ENCODE measurements at regions not wholly inside any gene's neighbourhood (a gene's known extent, or its start where the extent isn't known, plus 50 kb on each side); places are given as distances from the start of the nearest gene placed in this dataset.

DNA sequence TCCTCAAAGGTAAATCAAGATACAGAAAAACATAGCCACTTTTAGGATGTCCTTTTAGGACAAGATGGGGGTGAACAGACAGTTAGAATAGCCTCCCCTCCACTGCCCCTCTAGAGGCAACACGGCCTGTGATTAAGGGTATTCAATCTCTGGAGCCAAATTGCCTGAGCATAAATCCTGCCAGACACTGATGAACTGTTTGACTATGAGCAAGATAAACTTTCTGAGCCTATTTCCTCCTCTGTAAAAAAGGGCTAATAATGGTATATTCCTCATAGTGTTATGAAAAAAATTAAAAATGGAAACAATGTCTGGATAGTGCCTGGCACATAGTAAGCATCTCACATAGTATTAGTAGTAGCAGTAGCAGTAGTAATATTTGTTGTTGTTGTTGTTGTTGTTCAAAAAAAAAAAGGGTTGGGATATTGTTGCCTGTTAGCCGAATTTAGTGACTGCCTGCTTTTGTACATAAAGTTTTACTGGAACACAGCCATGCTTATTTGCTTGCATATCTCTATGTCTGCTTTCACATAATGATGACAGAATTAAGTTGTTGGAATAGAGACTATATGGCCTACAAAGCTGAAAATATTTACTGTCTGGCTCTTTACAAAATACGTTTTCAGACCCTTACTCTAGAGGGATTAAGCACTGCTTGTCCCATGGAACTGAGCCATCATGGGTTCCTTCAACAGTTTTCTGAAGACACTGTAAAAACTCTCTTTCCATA lies 536.3 kb downstream of the TLE4 start:
- TF ChIP-seq, protein P1, sequence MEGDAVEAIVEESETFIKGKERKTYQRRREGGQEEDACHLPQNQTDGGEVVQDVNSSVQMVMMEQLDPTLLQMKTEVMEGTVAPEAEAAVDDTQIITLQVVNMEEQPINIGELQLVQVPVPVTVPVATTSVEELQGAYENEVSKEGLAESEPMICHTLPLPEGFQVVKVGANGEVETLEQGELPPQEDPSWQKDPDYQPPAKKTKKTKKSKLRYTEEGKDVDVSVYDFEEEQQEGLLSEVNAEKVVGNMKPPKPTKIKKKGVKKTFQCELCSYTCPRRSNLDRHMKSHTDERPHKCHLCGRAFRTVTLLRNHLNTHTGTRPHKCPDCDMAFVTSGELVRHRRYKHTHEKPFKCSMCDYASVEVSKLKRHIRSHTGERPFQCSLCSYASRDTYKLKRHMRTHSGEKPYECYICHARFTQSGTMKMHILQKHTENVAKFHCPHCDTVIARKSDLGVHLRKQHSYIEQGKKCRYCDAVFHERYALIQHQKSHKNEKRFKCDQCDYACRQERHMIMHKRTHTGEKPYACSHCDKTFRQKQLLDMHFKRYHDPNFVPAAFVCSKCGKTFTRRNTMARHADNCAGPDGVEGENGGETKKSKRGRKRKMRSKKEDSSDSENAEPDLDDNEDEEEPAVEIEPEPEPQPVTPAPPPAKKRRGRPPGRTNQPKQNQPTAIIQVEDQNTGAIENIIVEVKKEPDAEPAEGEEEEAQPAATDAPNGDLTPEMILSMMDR (conservative IDR thresholded peaks at IDR 0.05; ENCODE audit: low read length) = no peak
- no peak for TF ChIP-seq EZH2phosphoT487 (IDR thresholded peaks at IDR 0.05; ENCODE audit: borderline replicate concordance)

Measured in Loucy (cell line).